OCI-LY1 (cell line): ENCODE measurements at regions not wholly inside any gene's neighbourhood (a gene's known extent, or its start where the extent isn't known, plus 50 kb on each side); places are given as distances from the start of the nearest gene placed in this dataset.

Experiments
- H2AFZ ChIP-seq: fragments of 200-600 bp; sonication (generic), shearing (Covaris generic); 2 replicates; pipeline ENCODE4 v1.6.0; 2014; ENCODE audit warnings: antibody characterized with exemption, mild to moderate bottlenecking, low read length
- H3F3A ChIP-seq: fragments of 200-600 bp; sonication (generic), shearing (Covaris generic); 2 replicates; pipeline ENCODE4 v1.6.0; 2014; ENCODE audit warnings: mild to moderate bottlenecking, antibody characterized with exemption, low read length, moderate library complexity; ENCODE audit not compliant: insufficient read depth
- H3K27ac ChIP-seq: fragments of 200-600 bp; sonication (generic); 2 replicates; pipeline ENCODE4 v1.5.1; 2014; ENCODE audit warnings: low read length, mixed run types, mild to moderate bottlenecking, low read depth; ENCODE audit not compliant: poor library complexity, severe bottlenecking
- H3K27me3 ChIP-seq: fragments of 200-600 bp; sonication (generic); 2 replicates; pipeline ENCODE4 v1.6.0; 2014; ENCODE audit warnings: antibody characterized with exemption, mild to moderate bottlenecking, low read length, moderate library complexity; ENCODE audit not compliant: insufficient read depth
- H3K36me3 ChIP-seq: fragments of 200-600 bp; sonication (generic); 2 replicates; pipeline ENCODE4 v1.6.1; 2014; ENCODE audit warnings: mild to moderate bottlenecking, antibody characterized with exemption, low read length, moderate library complexity, mixed read lengths; ENCODE audit not compliant: insufficient read depth
- H3K4me1 ChIP-seq: fragments of 200-600 bp; sonication (generic); 2 replicates; pipeline ENCODE4 v1.5.1; 2014; ENCODE audit warnings: mild to moderate bottlenecking, low read length, moderate library complexity; ENCODE audit not compliant: insufficient read depth, severe bottlenecking
- H3K4me2 ChIP-seq: fragments of 200-600 bp; sonication (generic), shearing (Covaris generic); 2 replicates; pipeline ENCODE4 v1.6.1; 2014; ENCODE audit warnings: low read length
- H3K4me3 ChIP-seq: fragments of 200-600 bp; sonication (generic); 2 replicates; pipeline ENCODE4 v1.5.1; 2014; ENCODE audit warnings: low read length, low read depth, mild to moderate bottlenecking, mixed read lengths; ENCODE audit not compliant: poor library complexity, severe bottlenecking
- H3K79me2 ChIP-seq: fragments of 200-600 bp; shearing (Covaris generic); 2 replicates; pipeline ENCODE4 v1.6.1; 2016; ENCODE audit warnings: mixed run types, low read length, mixed read lengths; ENCODE audit not compliant: insufficient read depth
- H3K9ac ChIP-seq: fragments of 200-600 bp; sonication (generic), shearing (Covaris generic); 2 replicates; pipeline ENCODE4 v1.6.1; 2014; ENCODE audit warnings: mild to moderate bottlenecking, low read length, mixed read lengths
- H3K9me2 ChIP-seq: fragments of 200-600 bp; sonication (generic), shearing (Covaris generic); 2 replicates; pipeline ENCODE4 v1.6.1; 2014; ENCODE audit warnings: low read depth, mild to moderate bottlenecking, low read length, mixed read lengths
- H3K9me3 ChIP-seq: fragments of 200-600 bp; shearing (Covaris generic); 2 replicates; pipeline ENCODE4 v1.6.1; 2014; ENCODE audit warnings: low read length, mixed read lengths
- H4K20me1 ChIP-seq: fragments of 200-600 bp; sonication (generic), shearing (Covaris generic); 2 replicates; pipeline ENCODE4 v1.6.0; 2016; ENCODE audit warnings: mild to moderate bottlenecking, low read length; ENCODE audit not compliant: insufficient read depth
- CTCF ChIP-seq: fragments of 200-600 bp; sonication (generic), shearing (Covaris generic); IDR thresholded peaks from 2 replicates; pipeline ENCODE4 v1.5.1; 2017; ENCODE audit warnings: mild to moderate bottlenecking, antibody characterized with exemption, low read length, moderate library complexity, mixed read lengths
- EZH2 ChIP-seq: fragments of 200-600 bp; sonication (generic), shearing (Covaris generic); IDR thresholded peaks from 2 replicates; pipeline ENCODE4 v1.8.0; 2017; ENCODE audit warnings: borderline replicate concordance, mixed run types, mild to moderate bottlenecking, antibody characterized with exemption, low read length, moderate library complexity, mixed read lengths

- no peak for TF ChIP-seq CTCF
- TF ChIP-seq EZH2: no peak
- H3F3A ChIP-seq: no peaks in the 10 kb centered on the region
- H3K27me3 ChIP-seq: no peaks in the 10 kb centered on the region
- H4K20me1 ChIP-seq: no peaks in the 10 kb centered on the region
- no peak overlapping the region for H3K4me3 ChIP-seq
- no peak overlapping the region for H3K4me2 ChIP-seq
- H3K79me2 ChIP-seq: no peaks in the 10 kb centered on the region
- H3K4me1 ChIP-seq: no peaks in the 10 kb centered on the region
- no peaks in the 10 kb centered on the region for H3K36me3 ChIP-seq
- H2AFZ ChIP-seq: no peak overlapping the region
- no peak overlapping the region for H3K27ac ChIP-seq
- H3K9me2 ChIP-seq: no peaks in the 10 kb centered on the region
- H3K9ac ChIP-seq: no peak overlapping the region
- H3K9me3 ChIP-seq: no peaks in the 10 kb centered on the region
Measured at GRCh38 chr15:36251450-36251849, 328.0 kb upstream of the CDIN1 start.

- Histone ChIP-seq H3K4me2 (no peak overlapping the region), H3K4me3 (no peak overlapping the region), H3K9me3 (no peaks in the 10 kb centered on the region), H3F3A (no peaks in the 10 kb centered on the region), H3K27ac (no peak overlapping the region), H3K27me3 (no peaks in the 10 kb centered on the region), H3K36me3 (no peaks in the 10 kb centered on the region), H3K79me2 (no peaks in the 10 kb centered on the region), H3K4me1 (no peaks in the 10 kb centered on the region), H4K20me1 (no peaks in the 10 kb centered on the region), H3K9me2 (no peaks in the 10 kb centered on the region), H3K9ac (no peak overlapping the region), H2AFZ (no peak overlapping the region)
- no peak for TF ChIP-seq CTCF
- TF ChIP-seq EZH2: no peak
Measured at GRCh38 chr15:36252146-36252711, 327.2 kb upstream of the CDIN1 start.

GRCh38 chr15:36254426-36254825, 325.0 kb upstream of the CDIN1 start:
- Histone ChIP-seq H3K79me2 (no peaks in the 10 kb centered on the region), H3K27ac (no peak overlapping the region), H3K9me3 (no peaks in the 10 kb centered on the region), H3K4me1 (no peaks in the 10 kb centered on the region), H4K20me1 (no peaks in the 10 kb centered on the region), H3K9me2 (no peaks in the 10 kb centered on the region), H3K4me2 (no peak overlapping the region), H3K4me3 (no peak overlapping the region), H3K9ac (no peak overlapping the region), H3K36me3 (no peaks in the 10 kb centered on the region), H3F3A (no peaks in the 10 kb centered on the region), H3K27me3 (no peaks in the 10 kb centered on the region), H2AFZ (no peak overlapping the region)
- no peak for TF ChIP-seq EZH2
- no peak for TF ChIP-seq CTCF
